CD4-positive, alpha-beta T cell (primary cell): ENCODE measurements at regions not wholly inside any gene's neighbourhood (a gene's known extent, or its start where the extent isn't known, plus 50 kb on each side); places are given as distances from the start of the nearest gene placed in this dataset.

Source experiments
- ATAC-seq: fragments of 200-7000 bp; cut with Tn5 transposase; one replicate; pipeline ENCODE4 v1.10.0; 2022; ENCODE audit warnings: mild to moderate bottlenecking; ENCODE audit not compliant: poor library complexity
- CTCF ChIA-PET: fragments of 350-600 bp; sonication (Branson Sonifier 250); formaldehyde crosslinking; loops from one replicate; lab custom pipeline; 2021; ENCODE audit warnings: antibody characterized with exemption, inconsistent platforms; lab: Charles Lee
- POLR2A ChIA-PET: fragments of 350-600 bp; sonication (Branson Sonifier 250); formaldehyde crosslinking; loops from one replicate; lab custom pipeline; 2021; ENCODE audit warnings: antibody characterized with exemption, inconsistent platforms; lab: Charles Lee
- DNase-seq, 14 experiments: peaks; one replicate each; pipeline ENCODE4 v3.0.0-alpha.2; 2013 to 2020; ENCODE audit warnings: mixed read lengths in 2 of 14
- H3K27ac ChIP-seq, 2 donors: one replicate each; pipeline versions ENCODE4 v1.5.1 to v1.7.0; 2013; ENCODE audit warnings: low read length in 2 of 2, low read depth in 1 of 2, mild to moderate bottlenecking in 1 of 2
- H3K27me3 ChIP-seq, 2 experiments: 1 replicate in 1 of 2; 2 replicates in 1 of 2; pipeline versions ENCODE4 v1.6.1 to v1.7.0; 2013; ENCODE audit warnings: low read length in 2 of 2, control low read depth in 1 of 2, mild to moderate bottlenecking in 1 of 2, moderate library complexity in 1 of 2; ENCODE audit not compliant: insufficient read depth in 2 of 2, control insufficient read depth in 1 of 2
- H3K36me3 ChIP-seq: one replicate; pipeline ENCODE4 v1.6.1; 2013; ENCODE audit warnings: low read length, control low read depth; ENCODE audit not compliant: insufficient read depth
- H3K4me1 ChIP-seq: one replicate; pipeline ENCODE4 v1.6.1; 2013; ENCODE audit warnings: low read length, control low read depth; ENCODE audit not compliant: insufficient read depth
- H3K4me3 ChIP-seq: one replicate; pipeline ENCODE4 v1.5.1; 2013; ENCODE audit warnings: mild to moderate bottlenecking, low read length, moderate library complexity
- H3K9me3 ChIP-seq, 2 experiments: 1 replicate in 1 of 2; 2 replicates in 1 of 2; pipeline versions ENCODE4 v1.6.1 to v1.7.0; 2013; ENCODE audit warnings: low read length in 2 of 2, mild to moderate bottlenecking in 2 of 2, control low read depth in 1 of 2, moderate library complexity in 1 of 2; ENCODE audit not compliant: control insufficient read depth in 1 of 2, insufficient read depth in 1 of 2
- H3K27ac Mint-ChIP-seq: one replicate; pipeline ENCODE4 v1.8.0; 2020; ENCODE audit warnings: mixed read lengths
- H3K27me3 Mint-ChIP-seq: one replicate; pipeline ENCODE4 v1.8.0; 2021; ENCODE audit warnings: mixed read lengths
- H3K36me3 Mint-ChIP-seq: one replicate; pipeline ENCODE4 v1.8.0; 2021; ENCODE audit warnings: low read depth, mixed read lengths
- H3K4me1 Mint-ChIP-seq: one replicate; pipeline ENCODE4 v1.8.0; 2021; ENCODE audit warnings: low read depth, mixed read lengths
- H3K4me3 Mint-ChIP-seq: one replicate; pipeline ENCODE4 v1.8.0; 2020; ENCODE audit warnings: mild to moderate bottlenecking, mixed read lengths
- H3K9me3 Mint-ChIP-seq: one replicate; pipeline ENCODE4 v1.8.0; 2020; ENCODE audit warnings: mixed read lengths
- CTCF ChIP-seq: fragments of 200-600 bp; IDR thresholded peaks from one replicate; pipeline ENCODE4 v1.8.0; 2022; ENCODE audit warnings: antibody characterized with exemption, mild to moderate bottlenecking
- intact Hi-C, 2 experiments: fragments of 100-400 bp; cut with DNase I in 1 of 2; cut with micrococcal nuclease in 1 of 2; formaldehyde crosslinking; loops; one replicate each; pipeline versions ENCODE4 v1.15.1 to v1.9.0; 2023 to 2025; cut with DNase I, micrococcal nuclease

GRCh38 chr5:2591777-2592453 is 159.6 kb downstream of the IRX2 start:
- DNase-seq: no peak
- intact Hi-C loops: no loop called here
- Histone ChIP-seq H3K9me3 (peaks cover 0 to 37% of the 10 kb centered on the region in 2 experiments), H3K4me3 (no peak overlapping the region), H3K36me3 (no peaks in the 10 kb centered on the region), H3K27ac (no peak overlapping the region), H3K27me3 (no peaks in the 10 kb centered on the region), H3K4me1 (no peaks in the 10 kb centered on the region)
- Mint-ChIP-seq H3K4me3 (no peak overlapping the region), H3K4me1 (no peaks in the 10 kb centered on the region), H3K9me3 (no peaks in the 10 kb centered on the region), H3K27me3 (no peaks in the 10 kb centered on the region), H3K36me3 (no peaks in the 10 kb centered on the region), H3K27ac (no peak overlapping the region)
- CTCF ChIA-PET: no interaction called here
- ATAC-seq: no peak
- POLR2A ChIA-PET: no interaction called here
- no peak for TF ChIP-seq CTCF

- peaks cover 0 to 59% of the 10 kb centered on the region in 2 experiments for H3K9me3 ChIP-seq
- no peak overlapping the region for H3K4me3 ChIP-seq
- POLR2A ChIA-PET: no interaction called here
- ATAC-seq (no peak), DNase-seq (no peak)
- Mint-ChIP-seq H3K4me1 (no peaks in the 10 kb centered on the region), H3K9me3 (peaks cover 3% of the 10 kb centered on the region), H3K4me3 (no peak overlapping the region), H3K27me3 (no peaks in the 10 kb centered on the region), H3K36me3 (no peaks in the 10 kb centered on the region), H3K27ac (no peak overlapping the region)
- CTCF ChIA-PET: no interaction called here
- no peaks in the 10 kb centered on the region for H3K36me3 ChIP-seq
- no peak overlapping the region for H3K27ac ChIP-seq
- no peaks in the 10 kb centered on the region for H3K27me3 ChIP-seq
- intact Hi-C loops: no loop called here
- no peaks in the 10 kb centered on the region for H3K4me1 ChIP-seq
- TF ChIP-seq CTCF: no peak
Measured at GRCh38 chr5:2588850-2589501, 162.5 kb downstream of the IRX2 start.

- Histone ChIP-seq H3K27me3 (no peaks in the 10 kb centered on the region), H3K4me3 (no peak overlapping the region), H3K36me3 (no peaks in the 10 kb centered on the region), H3K9me3 (peaks cover 0 to 60% of the 10 kb centered on the region in 2 experiments), H3K4me1 (no peaks in the 10 kb centered on the region), H3K27ac (no peak overlapping the region)
- ATAC-seq: no peak
- no peak for TF ChIP-seq CTCF
- no peak overlapping the region for H3K27ac Mint-ChIP-seq
- no peak for DNase-seq
- no peaks in the 10 kb centered on the region for H3K27me3 Mint-ChIP-seq
- no peaks in the 10 kb centered on the region for H3K36me3 Mint-ChIP-seq
- ChIA-PET POLR2A (no interaction called here), CTCF (no interaction called here)
- H3K9me3 Mint-ChIP-seq: peaks cover 3% of the 10 kb centered on the region
- intact Hi-C loops: no loop called here
- H3K4me3 Mint-ChIP-seq: no peak overlapping the region
- no peaks in the 10 kb centered on the region for H3K4me1 Mint-ChIP-seq
Measured at GRCh38 chr5:2587189-2588031, 164.1 kb downstream of the IRX2 start.
